AG08396 (cell line): ENCODE measurements at regions not wholly inside any gene's neighbourhood (a gene's known extent, or its start where the extent isn't known, plus 50 kb on each side); places are given as distances from the start of the nearest gene placed in this dataset.

ENCODE experiments used
- DNase-seq: peaks from one replicate; pipeline ENCODE4 v3.0.0; 2012; ENCODE audit warnings: low spot score, mixed read lengths

DNA sequence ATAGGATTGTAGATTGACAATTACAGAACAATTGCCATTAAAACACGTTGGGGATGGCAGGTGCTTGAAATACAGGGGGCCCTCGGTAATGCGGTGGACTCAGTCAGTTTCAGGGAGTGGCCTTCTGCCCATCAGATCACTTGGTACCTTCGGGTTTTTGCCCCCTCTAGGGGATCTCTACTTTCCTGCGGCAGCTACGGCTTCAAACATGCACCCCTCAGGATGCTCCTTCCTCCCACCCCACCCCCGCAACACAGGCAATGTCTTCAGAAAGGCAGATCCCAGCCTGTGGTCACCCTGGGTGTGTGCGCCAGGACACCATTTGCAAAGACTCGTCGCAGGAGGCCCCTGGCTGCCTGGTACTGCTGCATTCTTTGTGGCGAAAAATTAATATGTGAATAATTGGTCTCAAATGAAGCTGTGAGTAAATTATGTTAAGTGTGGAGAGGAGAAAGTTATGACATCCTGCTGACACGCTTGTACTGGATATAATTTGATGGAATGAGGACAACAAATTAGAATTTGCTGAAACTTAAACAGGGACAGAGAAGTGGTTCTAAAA is 431.0 kb upstream of the MKI67 start:
- DNase-seq: no peak

DNA sequence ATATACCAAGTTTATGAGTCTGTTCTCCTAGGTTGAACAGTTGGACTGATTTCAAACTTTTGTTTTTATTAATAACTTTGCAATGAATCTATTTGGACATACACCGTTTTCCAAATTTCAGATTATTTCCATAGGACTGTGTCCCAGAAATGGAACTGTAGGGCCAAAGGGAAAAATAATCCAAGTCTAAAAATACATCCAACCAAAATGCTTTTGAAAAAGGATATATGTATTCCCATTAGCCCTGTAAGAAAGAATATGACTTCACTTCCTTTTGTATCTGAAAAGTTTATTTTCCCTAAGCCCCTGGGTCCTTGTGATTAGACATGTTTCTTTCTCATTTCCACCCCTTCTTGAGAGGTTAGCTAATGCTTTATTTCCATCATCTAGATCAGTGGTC is 434.2 kb upstream of the MKI67 start:
- no peak for DNase-seq

DNA sequence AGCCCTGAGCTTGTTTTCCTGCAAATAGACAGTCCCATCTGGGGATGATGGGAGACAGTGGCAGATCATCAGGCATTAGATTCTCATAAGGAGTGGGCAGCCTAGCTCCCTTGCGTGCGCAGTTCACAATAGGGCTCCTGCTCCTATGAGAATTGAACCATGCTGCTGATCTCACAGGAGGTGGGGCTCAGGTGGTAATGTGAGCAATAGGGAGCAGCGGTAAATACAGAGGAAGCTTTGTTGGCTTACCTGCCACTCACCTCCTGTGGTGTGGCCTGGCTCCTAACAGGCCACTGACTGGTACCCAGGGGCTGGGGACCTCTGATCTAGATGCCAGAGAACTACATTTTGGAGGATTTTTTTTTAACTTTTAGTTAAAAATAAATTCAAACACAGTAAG is 434.8 kb upstream of the MKI67 start:
- DNase-seq: no peak

DNA sequence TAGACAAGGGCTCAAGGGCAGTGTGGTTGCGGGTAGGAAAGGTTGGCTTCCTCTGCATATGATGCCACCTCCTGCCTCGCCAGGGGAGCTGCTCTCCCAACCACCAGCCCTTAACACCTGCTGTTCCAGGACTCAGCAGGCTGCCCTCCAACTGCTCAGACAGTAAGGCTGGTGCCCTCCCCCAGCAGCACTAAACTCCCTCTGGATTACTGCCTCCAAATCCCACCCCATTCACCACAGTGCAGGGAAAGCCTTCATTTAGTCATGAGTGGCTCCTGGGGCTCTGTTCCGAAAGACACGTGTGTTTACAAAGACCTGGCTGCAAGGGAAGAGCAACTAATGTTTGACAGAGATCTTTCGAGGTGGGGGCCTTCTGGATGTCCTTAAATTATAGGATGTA is 437.2 kb upstream of the MKI67 start:
- DNase-seq: no peak

DNA sequence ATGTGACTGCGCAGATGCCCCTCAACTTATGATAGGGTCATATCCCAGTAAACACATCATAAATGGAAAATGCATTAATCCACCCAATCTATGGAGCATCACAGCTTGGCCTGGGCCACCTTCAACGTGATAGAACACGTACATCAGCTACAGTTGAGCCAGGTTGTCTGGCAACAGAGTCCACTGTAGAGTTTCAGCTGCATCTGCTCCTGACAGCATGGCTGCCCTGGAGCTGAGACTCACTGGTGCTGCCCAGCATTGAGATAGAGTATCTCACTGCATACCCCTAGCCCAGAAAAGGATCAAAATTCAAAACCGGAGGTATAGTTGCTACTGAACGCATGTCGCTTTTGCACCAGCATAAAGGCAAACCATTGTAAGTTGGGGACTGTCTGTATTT is 437.7 kb upstream of the MKI67 start:
- no peak for DNase-seq

DNA sequence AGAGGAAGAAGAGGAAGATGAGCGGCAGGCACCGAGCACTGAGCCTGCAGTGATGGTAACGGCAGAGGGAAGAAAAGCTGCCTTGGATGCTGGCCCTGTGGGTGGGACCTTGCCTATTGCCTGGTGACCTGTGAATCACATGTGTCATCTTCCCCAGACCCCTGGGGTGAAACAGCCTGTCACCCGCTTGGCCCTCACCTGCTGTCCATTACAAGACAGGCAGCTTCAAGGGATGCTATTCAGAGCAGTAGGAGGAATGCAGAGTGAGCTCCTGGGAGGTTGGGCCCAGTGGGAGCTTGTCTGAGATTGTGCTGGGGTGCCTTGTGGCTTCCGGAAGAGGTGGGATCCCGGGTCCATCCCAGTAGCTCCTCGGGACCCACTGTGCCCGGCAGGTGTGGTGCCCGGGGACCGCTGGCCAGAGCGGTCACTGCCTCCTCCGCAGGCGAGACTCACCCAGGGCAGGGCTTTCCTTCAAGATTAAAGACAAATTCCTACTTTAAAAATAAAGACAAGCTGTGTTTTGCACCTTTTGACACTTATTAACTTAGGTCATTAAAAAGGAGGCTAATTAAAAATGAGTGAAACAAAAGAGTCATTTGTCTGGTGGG is 440.2 kb upstream of the MKI67 start:
- no peak for DNase-seq

DNA sequence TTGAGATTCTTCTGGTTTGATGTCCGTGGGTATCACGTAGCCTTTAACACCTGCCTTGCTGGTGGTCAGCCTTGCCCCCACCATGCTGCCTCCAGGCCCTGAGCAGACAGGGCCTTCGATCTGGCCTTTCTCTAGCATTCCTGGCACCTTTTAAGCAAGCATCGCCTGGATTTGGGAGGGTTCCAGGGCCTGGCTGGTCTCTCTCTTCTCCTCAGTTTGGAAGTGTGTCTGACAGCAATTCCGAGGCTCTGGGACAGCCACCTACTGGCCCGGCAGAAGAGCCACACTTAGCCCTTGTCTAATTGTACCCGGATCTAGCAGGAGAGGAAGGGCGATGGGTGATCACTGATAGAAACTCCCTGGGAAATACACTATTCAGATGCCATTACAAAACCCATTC is 441.3 kb upstream of the MKI67 start:
- DNase-seq: no peak

DNA sequence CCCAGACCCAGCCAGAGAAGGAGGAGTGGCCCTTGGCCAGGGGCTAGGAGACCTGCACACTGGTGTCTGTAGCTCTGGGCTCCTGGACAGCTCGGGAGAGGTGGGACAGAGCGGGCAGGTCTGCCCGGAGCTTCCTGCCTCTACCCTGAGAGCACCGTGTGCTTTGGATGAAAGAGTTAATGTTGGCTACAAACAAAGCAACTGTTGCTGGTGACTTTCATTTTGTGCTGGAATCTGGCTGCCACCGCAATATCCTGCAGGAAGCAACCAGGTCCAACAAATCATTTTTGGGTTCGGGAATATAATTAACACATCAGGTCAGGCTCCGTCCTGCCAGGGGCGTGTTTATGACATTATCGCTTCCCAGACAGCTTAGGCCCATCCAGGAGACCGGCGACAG is 441.8 kb upstream of the MKI67 start:
- DNase-seq: no peak

DNA sequence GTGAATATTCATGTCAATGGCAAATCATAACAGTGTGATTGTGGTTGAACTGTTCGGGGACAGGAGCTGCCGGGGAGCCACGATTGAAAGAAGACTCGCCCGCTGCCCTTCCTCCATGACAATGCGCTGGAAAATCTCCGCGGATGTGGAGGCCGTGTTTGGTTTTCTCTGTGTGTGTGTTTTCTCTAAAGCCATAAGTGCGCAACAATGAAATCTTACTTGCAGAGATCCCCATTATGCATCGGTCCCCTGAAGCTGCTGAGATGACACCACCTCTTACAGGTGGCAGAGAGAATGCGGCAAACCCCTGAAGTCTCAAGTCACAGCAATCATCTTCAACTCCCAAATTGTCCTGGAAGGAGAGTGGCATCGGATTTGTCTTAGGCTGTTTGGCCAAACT is 442.3 kb upstream of the MKI67 start:
- DNase-seq: no peak

DNA sequence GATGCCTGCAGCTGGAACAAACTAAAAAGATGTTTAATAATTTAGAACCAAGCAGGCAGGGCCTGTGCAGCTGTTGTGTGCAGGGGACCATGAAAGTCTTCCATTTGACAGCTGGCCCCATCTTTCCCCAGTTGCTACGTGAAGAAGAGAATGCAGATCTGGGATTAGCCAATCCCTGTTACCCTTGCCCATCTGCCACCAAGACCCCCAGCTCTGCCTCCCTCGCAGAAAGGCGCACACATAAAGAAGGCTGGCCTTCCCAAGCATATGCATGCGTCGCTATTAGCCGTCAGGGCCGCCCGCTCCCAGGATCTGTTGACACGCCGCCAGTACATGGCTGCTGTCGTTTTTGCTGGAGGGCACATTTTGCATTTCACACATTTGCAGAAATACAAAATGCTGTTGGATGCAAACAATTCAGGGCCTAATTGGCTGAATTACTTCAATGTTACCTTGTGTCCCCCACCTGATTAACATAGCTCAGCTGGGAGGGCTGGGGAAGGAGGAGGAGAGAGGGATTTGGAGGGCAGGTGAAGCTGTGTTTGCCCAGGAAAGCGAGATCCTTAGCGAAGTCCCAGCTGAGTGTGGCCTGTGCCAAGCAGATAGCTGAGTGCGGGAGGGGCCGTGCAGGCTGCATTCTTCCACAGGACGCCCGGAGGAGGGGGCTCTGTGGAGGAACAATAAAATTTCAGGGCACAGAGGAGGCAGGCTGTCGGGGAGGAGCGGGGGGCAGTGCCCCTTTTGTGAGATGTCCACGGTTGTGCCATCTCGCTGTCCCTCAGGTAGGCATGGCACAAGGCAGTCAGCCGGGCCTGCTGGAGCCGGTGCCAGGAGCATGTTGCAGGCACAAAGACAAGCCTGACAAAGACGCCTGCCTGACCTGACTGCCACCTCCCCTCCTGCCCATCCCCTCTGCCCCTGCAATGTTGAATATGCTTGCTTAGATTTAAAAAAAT is 443.0 kb upstream of the MKI67 start:
- no peak for DNase-seq

DNA sequence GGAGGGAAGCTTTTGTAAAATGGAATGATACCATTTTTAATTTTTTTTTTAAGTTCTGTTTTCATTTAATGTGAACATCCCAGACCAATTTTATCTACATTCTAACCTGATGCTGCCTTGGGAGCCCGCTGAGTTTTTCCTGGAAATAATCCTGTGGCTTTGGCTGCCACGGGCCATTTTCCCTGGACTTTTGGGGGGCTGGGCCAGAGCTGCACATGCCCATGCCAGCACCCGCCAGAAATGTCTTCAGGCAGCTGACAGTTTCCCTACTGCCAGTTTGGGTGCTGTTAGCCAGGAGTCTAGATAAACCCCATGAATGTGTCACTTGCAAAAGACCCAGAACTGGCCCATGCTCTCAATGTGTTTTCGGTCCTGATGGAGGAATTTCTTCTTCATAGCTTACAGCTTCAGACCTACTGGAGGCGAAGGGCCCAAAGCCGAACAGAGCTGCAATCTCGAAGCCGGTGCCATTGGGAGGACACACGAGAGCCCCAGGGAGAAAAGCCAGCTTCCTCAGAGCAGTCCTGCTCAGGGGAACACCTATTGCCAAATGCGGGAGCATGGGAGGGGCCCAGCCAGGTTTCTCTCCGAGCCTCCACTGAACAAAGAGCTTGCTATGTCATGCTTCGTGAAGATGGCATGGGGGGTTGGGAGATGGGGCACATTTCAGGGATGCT is 444.2 kb upstream of the MKI67 start:
- no peak for DNase-seq

DNA sequence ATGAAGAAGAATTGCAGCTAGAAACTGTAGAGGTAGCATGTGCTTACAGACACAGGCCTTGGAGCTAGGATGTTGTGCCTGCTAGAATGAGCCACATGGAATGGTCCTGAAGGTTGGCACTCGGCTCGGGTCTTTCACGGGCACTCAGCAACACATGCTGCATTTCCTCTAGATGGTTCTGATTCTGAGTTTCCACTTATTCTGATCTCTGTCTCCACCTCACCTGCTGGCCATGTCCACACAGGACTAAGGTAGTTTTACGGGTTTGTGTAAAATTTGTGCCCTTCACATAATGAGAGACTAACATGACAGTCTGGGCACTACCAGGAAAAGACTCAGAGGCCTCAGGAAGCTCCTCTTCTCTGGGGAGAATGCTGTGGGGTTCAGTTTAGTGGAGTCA is 444.8 kb upstream of the MKI67 start:
- no peak for DNase-seq

DNA sequence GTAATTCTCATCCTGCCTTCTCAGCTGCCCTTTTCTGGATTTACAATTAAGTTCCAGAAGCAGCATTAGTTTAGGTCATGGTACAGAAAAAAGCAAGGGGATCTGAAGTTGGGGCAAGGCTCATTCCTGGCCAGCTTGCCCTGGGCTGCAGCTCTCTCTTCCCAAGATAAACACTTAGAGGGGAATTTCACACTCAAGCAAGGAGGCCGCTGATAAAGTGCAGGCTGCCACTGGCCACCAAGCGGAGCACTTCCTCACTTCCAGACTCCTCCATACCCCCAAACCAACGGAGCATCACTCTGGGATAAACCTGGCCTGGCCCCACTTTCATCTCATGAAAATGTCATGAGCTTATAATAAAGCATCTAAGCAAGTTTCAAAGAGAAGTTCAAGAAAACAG is 445.5 kb upstream of the MKI67 start:
- no peak for DNase-seq

DNA sequence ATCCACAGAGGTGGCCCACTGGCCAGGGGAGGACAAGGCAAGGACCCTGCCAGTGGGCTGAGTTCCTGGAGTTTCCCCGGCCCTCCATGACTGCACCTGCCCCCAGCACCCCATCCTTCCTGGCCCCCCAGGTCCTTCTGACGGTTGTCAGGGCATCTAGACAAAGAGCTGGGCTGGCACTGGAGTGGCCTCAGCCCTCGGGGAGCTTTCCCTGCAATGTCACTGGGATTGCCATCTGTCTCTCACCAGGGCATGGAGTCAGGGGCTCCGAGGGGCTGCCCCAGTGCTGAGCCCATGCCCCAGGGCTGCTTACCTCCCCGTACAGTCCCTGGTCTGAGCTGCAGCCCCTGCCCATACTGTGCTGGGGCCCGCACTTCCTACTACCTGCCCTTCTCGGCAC is 446.5 kb upstream of the MKI67 start:
- no peak for DNase-seq

DNA sequence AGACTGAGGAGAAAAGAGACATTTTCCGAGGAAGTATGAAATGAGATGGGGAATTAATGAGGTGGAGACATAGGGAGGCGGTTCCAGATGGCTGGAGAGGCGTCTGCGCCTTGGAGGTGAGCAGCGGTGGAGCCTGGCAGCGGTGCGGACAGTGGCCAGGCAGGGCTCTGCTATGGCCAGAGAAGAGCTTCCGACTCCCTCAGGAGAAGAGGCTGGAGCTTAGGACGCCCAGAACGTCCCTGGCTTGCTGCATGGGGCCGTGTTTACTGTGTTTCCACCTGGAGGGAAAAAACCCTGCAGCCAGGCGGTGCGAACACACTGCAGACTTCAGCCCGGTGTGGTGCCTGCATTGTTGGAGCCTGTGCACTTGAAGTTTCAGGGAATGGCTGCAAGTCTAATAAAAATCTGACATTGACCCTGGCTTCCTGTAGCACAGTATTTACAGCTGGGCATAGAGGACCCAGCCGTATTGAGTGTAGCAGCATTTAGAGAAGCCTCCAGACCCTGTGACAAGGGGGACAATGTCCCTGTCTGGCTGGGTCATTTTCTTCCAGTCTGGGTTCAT is 447.1 kb upstream of the MKI67 start:
- no peak for DNase-seq

DNA sequence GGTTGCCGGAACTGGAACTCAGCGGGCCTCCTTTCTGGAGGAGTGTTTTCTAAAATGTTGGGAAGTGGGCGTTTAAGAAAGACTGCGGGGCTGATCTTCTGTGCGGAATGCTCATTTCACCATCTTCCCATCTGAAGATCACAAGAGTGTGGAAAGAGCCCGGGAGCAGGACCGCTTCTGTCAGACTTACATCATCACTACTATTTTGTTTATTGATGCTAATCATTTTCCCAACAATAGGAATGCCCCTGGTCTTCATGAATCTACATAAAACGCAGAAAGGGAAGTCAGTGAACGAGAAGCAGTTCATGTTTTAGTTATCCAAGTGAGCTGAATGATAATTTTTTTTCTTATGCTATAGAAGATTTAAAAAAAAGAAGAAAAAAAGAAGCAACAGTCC is 447.8 kb upstream of the MKI67 start:
- no peak for DNase-seq

DNA sequence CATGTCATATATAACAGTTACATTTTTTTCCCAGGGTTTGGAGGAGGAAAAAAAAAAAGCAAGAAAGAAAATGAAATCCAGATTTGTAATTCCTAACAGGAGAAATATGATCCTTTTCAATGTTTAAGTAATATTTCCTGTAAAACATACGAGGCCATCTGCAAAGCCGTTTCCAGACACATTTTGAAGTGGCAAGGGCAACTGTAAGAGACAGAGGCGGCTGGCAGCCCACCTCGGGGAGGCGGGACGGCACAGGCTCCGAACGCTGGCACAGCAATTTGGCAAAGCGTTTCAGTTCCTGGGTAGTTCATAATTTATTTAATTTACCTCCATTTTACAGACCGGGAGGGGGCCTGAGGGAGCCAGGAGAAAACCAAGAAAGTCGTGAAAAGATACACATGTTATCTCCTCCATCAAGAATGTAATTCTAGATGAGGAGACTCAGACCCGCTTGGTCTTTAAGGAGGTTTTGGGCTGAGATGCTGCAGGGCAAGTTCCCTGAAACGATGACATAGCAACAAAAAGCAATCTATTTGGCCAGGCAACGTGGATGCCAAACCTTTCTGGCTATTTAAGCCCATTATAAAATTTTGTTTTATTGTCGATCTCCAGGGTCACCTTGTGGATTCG is 448.5 kb upstream of the MKI67 start:
- no peak for DNase-seq

DNA sequence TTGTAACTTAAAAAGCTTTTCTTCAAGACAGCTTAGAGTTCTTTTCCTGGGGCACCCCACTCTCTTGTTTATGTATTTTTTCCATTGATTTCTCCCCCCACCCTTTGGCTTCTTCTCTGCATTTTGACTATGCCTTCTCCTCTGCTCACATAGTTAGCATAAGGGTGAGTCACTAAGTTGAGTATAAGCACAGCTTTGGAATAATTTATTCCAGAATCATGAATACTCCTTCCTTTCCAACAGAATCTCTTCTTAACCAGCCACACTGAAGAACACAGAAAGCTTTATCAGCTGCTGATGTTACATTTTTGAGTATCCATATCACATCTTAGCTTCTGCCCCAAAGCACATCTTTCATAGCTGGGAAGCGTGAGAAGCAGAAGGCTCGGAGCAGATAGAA is 449.5 kb upstream of the MKI67 start:
- no peak for DNase-seq

DNA sequence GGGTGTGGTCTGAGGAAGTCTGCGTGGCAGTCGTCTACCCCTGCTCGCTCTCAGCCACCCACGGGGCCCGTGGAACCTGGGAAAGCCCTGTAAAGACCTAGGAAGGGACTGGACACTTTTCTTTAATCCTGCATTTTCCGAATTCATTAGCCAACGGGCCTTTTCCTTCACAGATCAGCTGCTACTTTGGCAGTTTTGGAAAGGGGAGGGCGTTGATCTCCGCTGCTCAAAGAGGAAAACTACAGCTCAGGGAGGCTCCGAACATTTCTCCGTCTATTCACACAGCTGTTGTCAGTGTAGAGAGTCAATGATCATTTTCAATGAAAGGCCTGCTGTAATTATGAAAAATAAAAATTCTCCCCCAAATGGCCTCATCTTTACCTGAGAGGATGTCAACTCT is 450.1 kb upstream of the MKI67 start:
- DNase-seq: no peak

DNA sequence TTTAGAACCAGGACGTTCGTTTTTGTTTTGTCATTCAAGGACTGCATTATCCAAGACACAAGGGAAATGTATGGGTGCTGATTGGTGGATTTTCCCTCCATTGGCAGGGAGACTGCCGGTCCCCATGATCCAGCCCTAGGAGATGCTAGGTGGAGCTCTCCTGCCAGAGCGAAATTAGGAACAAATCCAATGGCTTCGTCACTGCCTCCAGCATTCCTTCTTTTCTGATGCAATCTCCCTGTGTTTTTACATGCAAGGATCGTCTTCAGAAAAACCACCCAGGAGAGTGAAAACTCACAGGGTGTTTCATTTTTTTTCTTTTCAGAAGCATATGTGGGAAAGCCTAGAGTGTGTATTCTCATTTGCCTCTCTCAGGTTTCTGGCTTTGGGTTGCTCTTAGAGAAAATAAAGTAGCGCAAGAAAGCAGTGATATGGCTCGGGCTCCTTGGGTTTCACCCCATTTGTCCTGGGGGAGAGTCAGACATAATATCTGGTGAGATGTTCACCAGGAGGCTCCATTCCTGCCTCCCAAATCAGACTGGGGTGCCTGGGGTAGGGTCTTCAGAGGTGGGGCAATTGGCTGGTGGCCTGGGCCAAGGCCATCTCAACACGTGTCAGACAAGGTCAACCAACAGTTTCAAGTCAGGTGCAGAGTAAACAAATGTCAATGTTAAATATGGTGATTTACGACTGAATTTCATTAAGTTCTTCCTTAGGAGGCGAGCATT is 450.9 kb upstream of the MKI67 start:
- no peak for DNase-seq
